Rectal smooth muscle tissue (tissue), 1 donor: ENCODE measurements at regions not wholly inside any gene's neighbourhood (a gene's known extent, or its start where the extent isn't known, plus 50 kb on each side); places are given as distances from the start of the nearest gene placed in this dataset.

Source experiments
- H3K27ac ChIP-seq: one replicate; pipeline ENCODE4 v1.7.0; 2013; ENCODE audit warnings: low read depth, low read length, inconsistent platforms
- H3K27me3 ChIP-seq: one replicate; pipeline ENCODE4 v1.7.0; 2013; ENCODE audit warnings: low read length; ENCODE audit not compliant: control insufficient read depth, insufficient read depth
- H3K36me3 ChIP-seq: one replicate; pipeline ENCODE4 v1.7.0; 2013; ENCODE audit warnings: low read length; ENCODE audit not compliant: control insufficient read depth, insufficient read depth
- H3K4me1 ChIP-seq: one replicate; pipeline ENCODE4 v1.7.0; 2013; ENCODE audit warnings: low read length; ENCODE audit not compliant: control insufficient read depth, insufficient read depth
- H3K4me3 ChIP-seq: one replicate; pipeline ENCODE4 v1.7.0; 2013; ENCODE audit warnings: low read length
- H3K9ac ChIP-seq: one replicate; pipeline ENCODE4 v1.7.0; 2013; ENCODE audit warnings: low read length

DNA sequence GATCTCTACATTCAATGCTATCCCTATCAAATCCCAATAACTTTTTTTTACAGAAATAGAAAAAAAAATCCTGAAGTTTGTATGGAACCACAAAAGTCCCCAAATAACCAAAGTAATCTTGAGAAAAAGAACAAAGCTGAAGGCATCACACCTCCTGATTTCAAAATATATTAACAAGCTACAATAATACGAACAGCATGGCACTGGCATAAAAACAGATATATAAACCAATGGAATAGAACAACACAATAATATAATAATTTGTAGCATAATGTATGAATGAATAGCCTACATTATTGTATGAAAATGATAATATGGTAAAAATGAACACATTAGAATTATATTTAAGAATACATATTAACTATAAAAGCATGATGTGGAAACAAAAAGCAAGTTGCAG, 76.7 kb upstream of the TMC3 start:
- H3K4me3 ChIP-seq, result no peak overlapping the region
- no peak overlapping the region for H3K9ac ChIP-seq
- H3K36me3 ChIP-seq, result no peaks in the 10 kb centered on the region
- no peaks in the 10 kb centered on the region for H3K4me1 ChIP-seq
- H3K27ac ChIP-seq, result no peak overlapping the region
- no peaks in the 10 kb centered on the region for H3K27me3 ChIP-seq

DNA sequence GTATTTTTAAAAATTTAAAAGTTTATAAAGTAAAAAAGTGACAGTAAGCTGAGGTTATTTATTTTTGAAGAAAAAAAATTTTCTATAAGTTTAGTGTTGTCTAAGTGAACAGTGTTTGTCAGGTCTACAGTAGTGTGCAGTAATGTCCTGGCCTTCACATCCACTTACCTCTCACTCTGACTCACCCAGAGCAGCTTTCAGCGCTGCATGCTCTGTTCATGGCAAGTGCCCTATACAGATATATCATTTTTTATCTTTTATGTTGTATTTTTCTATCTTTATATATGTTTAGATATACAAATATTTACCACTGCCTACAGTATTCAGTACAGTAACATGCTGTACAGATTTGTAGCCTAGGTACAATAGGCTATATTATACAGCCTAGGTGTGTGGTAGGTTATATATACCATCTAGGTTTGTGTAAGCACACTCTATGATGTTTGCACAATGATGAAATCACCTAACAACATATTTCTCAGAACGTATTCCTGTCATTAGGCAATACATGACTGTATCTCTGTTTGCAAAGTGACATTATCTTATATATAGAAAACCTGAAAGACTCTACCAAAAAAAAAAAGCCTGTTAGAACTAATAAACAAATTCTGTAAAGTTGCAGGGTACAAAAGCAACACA, 75.9 kb upstream of the TMC3 start:
- Histone ChIP-seq H3K36me3 (no peaks in the 10 kb centered on the region), H3K27me3 (no peaks in the 10 kb centered on the region), H3K4me1 (no peaks in the 10 kb centered on the region), H3K27ac (no peak overlapping the region), H3K4me3 (no peak overlapping the region), H3K9ac (no peak overlapping the region)

DNA sequence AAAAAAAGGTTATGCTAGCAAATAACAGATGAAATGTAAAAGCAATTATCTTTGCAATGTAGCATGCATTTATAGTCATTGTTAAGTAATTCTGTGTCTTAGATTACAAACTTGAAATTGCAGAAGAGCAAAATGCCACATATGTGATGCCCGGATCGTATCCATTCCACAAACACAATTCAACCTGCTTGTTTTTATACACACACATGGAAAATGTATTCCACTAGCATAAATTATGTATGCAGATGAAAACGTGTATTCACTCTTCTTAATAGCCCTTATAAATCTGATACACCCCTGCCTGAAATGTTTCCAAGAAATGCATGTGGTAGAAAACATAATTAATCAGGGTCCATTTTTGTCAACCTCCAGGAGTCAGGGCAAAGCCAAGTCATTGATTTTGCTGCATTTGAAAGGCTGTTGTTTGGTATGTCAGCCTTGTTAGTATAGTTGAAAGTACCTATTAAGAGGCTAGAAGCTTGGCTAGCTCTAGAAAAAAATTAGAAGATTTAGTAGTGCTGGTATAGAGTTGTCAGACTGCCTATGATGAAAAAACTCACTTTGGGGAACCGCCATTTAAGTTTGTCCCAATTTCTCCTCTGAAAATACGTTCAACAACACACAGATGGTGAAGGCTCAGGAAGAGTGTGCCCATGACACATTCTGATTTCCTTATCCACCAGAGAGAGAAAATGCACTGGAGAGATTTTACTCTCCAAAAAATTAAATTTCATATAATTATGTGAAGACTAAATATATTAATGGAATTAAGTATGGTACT, 69.2 kb upstream of the TMC3 start:
- Histone ChIP-seq H3K9ac (no peak overlapping the region), H3K36me3 (no peaks in the 10 kb centered on the region), H3K27me3 (no peaks in the 10 kb centered on the region), H3K4me1 (no peaks in the 10 kb centered on the region), H3K4me3 (no peak overlapping the region), H3K27ac (no peak overlapping the region)

DNA sequence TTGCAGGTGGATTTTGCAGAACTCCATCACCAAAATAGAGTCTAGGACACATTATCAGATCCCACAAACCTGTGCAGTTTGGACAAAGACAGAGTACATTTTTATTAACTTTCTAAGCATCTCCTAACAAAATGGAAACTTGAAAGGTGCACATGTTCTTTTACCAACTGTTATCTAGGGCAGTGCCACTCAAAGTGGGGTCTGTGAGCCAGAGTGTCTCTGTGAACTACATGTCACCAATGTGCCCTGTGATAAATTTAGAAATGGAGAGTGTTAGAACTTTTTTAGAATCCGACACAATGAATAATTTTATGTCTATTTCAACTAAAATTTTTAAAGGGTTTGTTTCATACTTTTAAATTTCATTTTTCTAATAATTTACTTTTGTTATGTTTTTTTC, 68.4 kb upstream of the TMC3 start:
- Histone ChIP-seq H3K27ac (no peak overlapping the region), H3K9ac (no peak overlapping the region), H3K36me3 (no peaks in the 10 kb centered on the region), H3K4me1 (no peaks in the 10 kb centered on the region), H3K4me3 (no peak overlapping the region), H3K27me3 (no peaks in the 10 kb centered on the region)

DNA sequence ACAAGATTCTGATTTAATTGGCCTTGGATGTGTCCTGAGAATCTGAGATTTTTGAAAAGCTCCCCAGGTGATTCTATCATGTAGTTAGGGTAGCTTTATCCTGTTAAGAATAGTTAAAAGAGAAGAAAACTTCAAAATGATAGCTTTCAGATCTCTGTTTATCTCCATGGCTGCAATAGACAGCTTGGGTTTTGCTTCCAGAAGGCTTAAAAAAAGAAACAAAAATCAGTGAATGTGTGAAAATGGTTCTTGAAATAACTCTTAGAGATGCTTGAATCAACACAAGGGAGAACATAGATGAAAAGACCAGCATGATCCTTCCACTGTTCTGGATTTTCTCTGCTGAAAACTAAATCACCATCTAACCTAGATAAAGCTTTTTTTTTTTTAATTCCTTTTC, 60.8 kb upstream of the TMC3 start:
- Histone ChIP-seq H3K27me3 (no peaks in the 10 kb centered on the region), H3K27ac (no peak overlapping the region), H3K9ac (no peak overlapping the region), H3K36me3 (no peaks in the 10 kb centered on the region), H3K4me1 (no peaks in the 10 kb centered on the region), H3K4me3 (no peak overlapping the region)

DNA sequence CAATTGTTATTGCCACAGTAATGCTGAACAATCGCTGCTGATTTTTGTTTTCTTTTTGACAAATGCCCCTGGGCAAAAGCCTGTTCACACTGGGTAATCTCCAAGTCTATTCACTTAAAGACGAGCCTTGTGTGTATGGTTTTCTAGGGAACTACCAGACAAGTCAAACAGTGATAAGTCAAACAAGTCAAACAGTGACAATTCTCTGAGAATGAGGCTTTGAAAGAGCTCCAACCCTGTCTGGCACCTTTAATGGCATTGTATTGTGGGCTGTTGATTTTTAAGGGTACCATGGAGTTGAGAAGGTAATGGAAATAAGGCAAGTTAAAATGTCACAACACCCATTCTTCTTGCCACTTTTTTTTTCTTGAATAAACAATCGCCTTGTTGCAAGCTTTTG, 59.4 kb upstream of the TMC3 start:
- H3K4me1 ChIP-seq, result no peaks in the 10 kb centered on the region
- H3K4me3 ChIP-seq, result no peak overlapping the region
- no peaks in the 10 kb centered on the region for H3K36me3 ChIP-seq
- H3K27ac ChIP-seq, result no peak overlapping the region
- no peaks in the 10 kb centered on the region for H3K27me3 ChIP-seq
- no peak overlapping the region for H3K9ac ChIP-seq

DNA sequence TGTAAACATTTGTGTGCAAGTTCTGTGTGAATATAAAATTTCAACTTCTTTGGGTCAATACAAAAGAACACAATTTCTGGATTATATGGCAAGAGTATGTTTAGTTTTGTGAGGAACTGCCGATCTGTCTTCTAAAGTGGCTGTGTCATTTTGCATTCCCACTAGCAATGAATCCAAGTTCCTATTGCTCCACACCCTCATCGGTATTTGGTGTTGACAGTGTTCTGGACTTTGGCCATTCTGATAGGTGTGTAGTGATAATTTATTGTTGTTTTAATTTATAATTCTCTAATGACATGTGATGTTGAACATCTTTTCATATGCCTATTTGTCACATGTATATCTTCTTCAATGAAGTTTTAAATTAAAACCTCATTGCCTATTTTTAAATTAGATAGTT, 58.2 kb upstream of the TMC3 start:
- no peaks in the 10 kb centered on the region for H3K4me1 ChIP-seq

DNA sequence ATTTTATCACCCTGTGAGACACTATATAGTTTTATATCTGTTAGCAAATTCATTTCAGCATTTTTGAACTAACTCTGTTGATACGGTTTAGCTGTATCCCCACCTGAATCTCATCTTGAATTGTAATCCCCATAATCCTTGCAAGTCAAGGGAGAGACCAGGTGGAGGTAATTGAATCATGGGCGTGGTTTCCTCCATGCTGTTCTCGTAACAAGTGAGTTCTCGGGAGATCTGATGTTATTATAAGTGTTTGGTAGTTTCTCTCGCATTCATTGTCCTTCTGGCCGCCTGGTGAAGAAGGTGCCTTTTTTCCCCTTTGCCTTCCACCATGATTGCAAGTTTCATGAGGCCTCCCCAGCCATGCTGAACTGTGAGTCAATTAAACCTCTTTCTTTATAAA, 53.2 kb upstream of the TMC3 start:
- H3K4me1 ChIP-seq, result no peaks in the 10 kb centered on the region
- H3K9ac ChIP-seq, result no peak overlapping the region
- no peaks in the 10 kb centered on the region for H3K36me3 ChIP-seq
- no peak overlapping the region for H3K27ac ChIP-seq
- H3K4me3 ChIP-seq, result no peak overlapping the region
- H3K27me3 ChIP-seq, result peaks cover 2% of the 10 kb centered on the region

More for the DNA sequence above, 58.2 kb upstream of the TMC3 start:
- Histone ChIP-seq H3K9ac (no peak overlapping the region), H3K27ac (no peak overlapping the region), H3K36me3 (no peaks in the 10 kb centered on the region), H3K4me3 (no peak overlapping the region), H3K27me3 (no peaks in the 10 kb centered on the region)

DNA sequence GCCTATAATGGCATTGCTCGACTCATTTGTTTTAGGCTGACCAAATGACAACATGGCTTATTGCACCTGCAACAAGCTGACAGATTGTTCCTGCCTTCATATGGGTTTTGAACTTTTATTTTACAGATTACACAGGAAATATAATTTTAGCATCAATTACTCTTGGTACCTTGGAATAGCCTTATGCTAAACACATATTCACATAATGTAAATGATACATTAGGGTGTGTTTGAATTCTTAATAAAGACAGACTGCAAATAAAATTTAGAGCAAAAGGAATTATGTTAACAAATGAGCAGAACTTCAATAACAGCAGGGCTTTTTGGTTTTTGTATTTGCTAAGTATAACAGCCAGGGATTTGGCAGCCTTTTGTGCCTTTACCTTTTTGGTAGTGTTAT, 51.9 kb upstream of the TMC3 start:
- Histone ChIP-seq H3K4me1 (no peaks in the 10 kb centered on the region), H3K4me3 (no peak overlapping the region), H3K27me3 (peaks cover 2% of the 10 kb centered on the region), H3K9ac (no peak overlapping the region), H3K27ac (no peak overlapping the region), H3K36me3 (no peaks in the 10 kb centered on the region)
